WTC11 (cell line): ENCODE measurements at regions not wholly inside any gene's neighbourhood (a gene's known extent, or its start where the extent isn't known, plus 50 kb on each side); places are given as distances from the start of the nearest gene placed in this dataset.

Source experiments
- ATF1 ChIP-seq: sonication (generic); formaldehyde crosslinking; IDR thresholded peaks from 2 replicates; pipeline ENCODE4 v1.8.1; 2023; ENCODE audit warnings: mild to moderate bottlenecking, moderate library complexity, missing genetic modification reagents
- CTCF ChIP-seq: fragments of 200-600 bp; IDR thresholded peaks from 2 replicates; pipeline ENCODE4 v1.8.0; 2022; ENCODE audit warnings: antibody characterized with exemption
- MLX ChIP-seq: sonication (generic); formaldehyde crosslinking; IDR thresholded peaks from 2 replicates; pipeline ENCODE4 v1.8.1; 2023; ENCODE audit warnings: mild to moderate bottlenecking, missing genetic modification reagents, moderate library complexity
- NFE2L1 ChIP-seq: sonication (generic); formaldehyde crosslinking; IDR thresholded peaks from 2 replicates; pipeline ENCODE4 v1.8.1; 2023; ENCODE audit warnings: missing genetic modification reagents
- NR3C1 ChIP-seq: sonication (generic); formaldehyde crosslinking; conservative IDR thresholded peaks from 2 replicates; pipeline ENCODE4 v1.8.1; 2023; ENCODE audit warnings: low read depth, mild to moderate bottlenecking, missing genetic modification reagents
- RELA ChIP-seq: sonication (generic); formaldehyde crosslinking; IDR thresholded peaks from 2 replicates; pipeline ENCODE4 v1.8.1; 2022; ENCODE audit warnings: missing genetic modification reagents, mild to moderate bottlenecking, borderline replicate concordance
- TEAD4 ChIP-seq: sonication (generic); formaldehyde crosslinking; IDR thresholded peaks from 2 replicates; pipeline ENCODE4 v1.8.0; 2022; ENCODE audit warnings: mild to moderate bottlenecking, missing genetic modification reagents
- TP53 ChIP-seq: sonication (generic); formaldehyde crosslinking; IDR thresholded peaks from 2 replicates; pipeline ENCODE4 v1.8.1; 2023; ENCODE audit warnings: mild to moderate bottlenecking, missing genetic modification reagents

DNA sequence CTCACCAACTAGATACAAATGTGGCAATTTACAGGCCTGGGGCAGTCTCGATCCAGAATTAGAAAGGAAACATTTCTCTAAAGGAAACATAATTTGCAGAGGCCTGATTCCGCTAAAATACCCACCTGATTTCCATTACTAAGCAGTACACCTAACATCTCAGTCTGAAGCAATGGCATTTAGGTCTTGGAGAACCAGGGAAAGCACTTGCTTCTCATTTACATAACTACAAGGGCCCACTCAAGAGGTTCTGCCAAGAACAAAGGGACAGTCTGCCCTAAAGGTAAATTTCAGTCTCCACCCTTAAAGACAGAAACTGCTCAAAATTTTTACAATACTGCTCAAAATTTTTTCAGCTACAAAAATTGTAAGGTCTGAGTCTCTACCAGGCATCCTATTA, 123.7 kb upstream of the GJB5 start:
- TF ChIP-seq CTCF = no peak
- no peak for TF ChIP-seq TEAD4 (CRISPR knock-in tag)
- TF ChIP-seq NFE2L1 = no peak
- no peak for TF ChIP-seq ATF1 (CRISPR knock-in tag)
- no peak for TF ChIP-seq TP53
- no peak for TF ChIP-seq NR3C1
- no peak for TF ChIP-seq MLX (CRISPR knock-in tag)
- TF ChIP-seq RELA (CRISPR knock-in tag) = no peak
